ENCODE measurements at regions not wholly inside any gene's neighbourhood (a gene's known extent, or its start where the extent isn't known, plus 50 kb on each side); places are given as distances from the start of the nearest gene placed in this dataset.

DNA sequence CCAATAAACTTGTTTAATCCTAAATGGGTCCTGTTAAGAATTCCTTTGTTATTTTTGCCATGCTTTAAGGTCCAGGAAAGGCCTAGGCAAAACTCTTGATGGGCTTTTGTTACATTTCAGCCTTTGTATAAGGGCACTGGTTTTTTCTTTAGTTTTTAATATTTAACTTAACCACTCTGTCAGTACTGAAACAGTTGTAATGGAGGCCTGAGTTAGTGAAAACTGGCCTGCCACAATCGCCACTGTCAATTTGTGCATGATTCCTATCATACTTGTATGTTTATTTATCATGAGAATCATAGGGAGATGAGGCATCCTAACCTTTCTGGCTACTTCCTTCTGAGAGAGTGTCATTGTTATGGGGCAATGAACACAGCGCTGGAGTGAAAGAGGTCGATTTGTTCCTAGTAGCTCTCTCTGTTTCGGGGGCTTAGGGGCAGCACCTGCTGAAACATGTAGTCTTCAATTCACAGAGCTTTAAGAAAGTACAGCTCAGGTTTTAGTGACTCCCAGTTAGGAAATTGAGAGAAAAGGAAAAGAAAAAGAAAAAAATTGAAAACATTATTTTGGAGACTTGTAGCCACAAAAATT is 393.8 kb upstream of the FSTL5 start:
- Histone ChIP-seq H3K27ac (no peak overlapping the region), H3K4me3 (no peak overlapping the region), H3K9me3 (peaks cover 0 to 7% (median 0%) of the 10 kb centered on the region in 8 donors), H3K27me3 (replicated peaks in 1 of 7) (no peaks in the 10 kb centered on the region), H3K4me1 (no peaks in the 10 kb centered on the region), H3K36me3 (no peaks in the 10 kb centered on the region)
- intact Hi-C loops (cut with DNase I; ENCODE audit: low total_unique reads), result no loop called here
- WGBS, 5 donors, result 68 to 84% (median 79%) methylated on average over 4 of the region's 4 CpGs
- TF ChIP-seq CTCF (IDR thresholded peaks at IDR 0.05 in 8 of 11, conservative IDR thresholded peaks at IDR 0.05 in 3 of 11) (no peak), POLR2A (IDR thresholded peaks at IDR 0.05) (no peak), POLR2AphosphoS5 (IDR thresholded peaks at IDR 0.05) (no peak)
- DNase-seq, result no peak

DNA sequence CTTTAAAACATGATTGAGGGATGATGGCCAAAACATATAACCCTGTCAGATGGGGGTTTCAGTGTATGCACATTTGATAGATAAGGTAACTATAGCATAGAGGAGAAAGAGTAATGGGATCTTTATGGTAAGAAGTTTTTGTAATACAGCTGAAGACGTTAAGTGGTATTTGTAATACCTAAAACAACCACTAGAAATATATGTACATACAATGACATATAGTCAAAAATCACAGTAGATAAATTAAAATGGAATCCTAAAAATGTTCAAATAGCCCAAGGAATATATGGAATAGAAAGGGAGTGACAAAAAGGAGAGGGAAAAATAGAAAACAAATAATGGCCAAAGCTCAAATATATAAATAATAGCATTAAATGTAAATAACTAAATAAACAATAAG is 371.3 kb upstream of the FSTL5 start:
- Histone ChIP-seq H3K4me3 (no peak overlapping the region), H3K27me3 (replicated peaks in 1 of 7) (no peaks in the 10 kb centered on the region), H3K27ac (no peak overlapping the region), H3K9me3 (no peaks in the 10 kb centered on the region), H3K4me1 (no peaks in the 10 kb centered on the region), H3K36me3 (no peaks in the 10 kb centered on the region)
- no peak for DNase-seq
- no peak for TF ChIP-seq CTCF (IDR thresholded peaks at IDR 0.05 in 8 of 11, conservative IDR thresholded peaks at IDR 0.05 in 3 of 11)
- no peak for TF ChIP-seq POLR2A (IDR thresholded peaks at IDR 0.05)
- TF ChIP-seq POLR2AphosphoS5 (IDR thresholded peaks at IDR 0.05), result no peak
- intact Hi-C loops (cut with DNase I; ENCODE audit: low total_unique reads), result no loop called here
- WGBS, 5 donors, result 55 to 70% (median 58%) methylated on average over 1 of the region's 1 CpG

GRCh38 chr4:162523171-162523570 is 359.4 kb upstream of the FSTL5 start:
- WGBS, 5 donors, result 85 to 95% (median 90%) methylated on average over 4 of the region's 4 CpGs
- Histone ChIP-seq H3K9me3 (peaks cover 0 to 4% (median 0%) of the 10 kb centered on the region in 8 donors), H3K27me3 (replicated peaks in 1 of 7) (no peaks in the 10 kb centered on the region), H3K4me1 (no peaks in the 10 kb centered on the region), H3K36me3 (no peaks in the 10 kb centered on the region), H3K27ac (no peak overlapping the region), H3K4me3 (no peak overlapping the region)
- no peak for DNase-seq
- TF ChIP-seq POLR2AphosphoS5 (IDR thresholded peaks at IDR 0.05) (no peak), POLR2A (IDR thresholded peaks at IDR 0.05) (no peak), CTCF (IDR thresholded peaks at IDR 0.05 in 8 of 11, conservative IDR thresholded peaks at IDR 0.05 in 3 of 11) (no peak)
- intact Hi-C loops (cut with DNase I; ENCODE audit: low total_unique reads), result no loop called here

DNA sequence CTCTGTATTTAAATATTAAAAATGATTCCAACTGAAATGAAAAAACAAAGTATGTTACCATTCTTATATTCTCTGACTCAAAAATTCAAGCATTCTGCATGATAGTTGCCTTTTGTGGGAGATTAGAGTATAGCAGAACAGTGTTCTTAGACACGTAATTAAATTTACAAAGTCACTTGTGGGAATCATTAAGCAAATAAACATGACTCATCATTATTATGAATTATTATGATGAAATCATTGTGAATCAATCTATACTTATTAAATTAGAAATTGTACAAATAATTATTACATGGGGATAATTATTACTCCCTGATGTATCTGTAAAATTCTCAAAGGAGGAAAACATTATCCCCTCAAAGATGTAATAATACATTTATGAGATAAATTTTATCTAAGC is 358.9 kb upstream of the FSTL5 start:
- H3K27ac ChIP-seq, result no peak overlapping the region
- no peak overlapping the region for H3K4me3 ChIP-seq
- H3K27me3 ChIP-seq (replicated peaks in 1 of 7), result no peaks in the 10 kb centered on the region
- TF ChIP-seq POLR2AphosphoS5 (IDR thresholded peaks at IDR 0.05) (no peak), POLR2A (IDR thresholded peaks at IDR 0.05) (no peak), CTCF (IDR thresholded peaks at IDR 0.05 in 8 of 11, conservative IDR thresholded peaks at IDR 0.05 in 3 of 11) (no peak)
- DNase-seq, result no peak
- H3K4me1 ChIP-seq, result no peaks in the 10 kb centered on the region
- H3K36me3 ChIP-seq, result no peaks in the 10 kb centered on the region
- intact Hi-C loops (cut with DNase I; ENCODE audit: low total_unique reads), result no loop called here
- peaks cover 0 to 4% (median 0%) of the 10 kb centered on the region in 8 donors for H3K9me3 ChIP-seq
- 75 to 92% (median 89%) methylated on average over 1 of the region's 1 CpG for WGBS, 5 donors

Data from spleen (tissue), 11 donors.